ENCODE measurements at regions not wholly inside any gene's neighbourhood (a gene's known extent, or its start where the extent isn't known, plus 50 kb on each side); places are given as distances from the start of the nearest gene placed in this dataset.

GRCh38 chr2:67479261-67479660 lies 82.1 kb downstream of the ETAA1 start:
- no peak for TF ChIP-seq POLR2A (IDR thresholded peaks at IDR 0.05)
- TF ChIP-seq CTCF (IDR thresholded peaks at IDR 0.05), result no peak

Data from lower leg skin (tissue), 3 donors.